IMR-90 (cell line): ENCODE measurements at regions not wholly inside any gene's neighbourhood (a gene's known extent, or its start where the extent isn't known, plus 50 kb on each side); places are given as distances from the start of the nearest gene placed in this dataset.

Experiments used
- ATAC-seq: fragments of 200-7000 bp; cut with Tn5 transposase; 2 replicates; pipeline ENCODE4 v1.9.1; 2020; ENCODE audit warnings: low read depth, mild to moderate bottlenecking, moderate library complexity
- BruUV-seq: library from RNA; stranded (reverse); fragments of 400-500 nt; replicated peaks from 2 replicates; lab custom pipeline; 2021; lab: Mats Ljungman, UMichigan
- CTCF ChIA-PET: fragments of 300-600 bp; formaldehyde crosslinking; extraction: SDS; loops from one replicate; lab custom pipeline; 2021; ENCODE audit warnings: antibody characterized with exemption; lab: Yijun Ruan, JAX
- POLR2A ChIA-PET: fragments of 300-600 bp; sonication (Branson Sonifier 250); formaldehyde crosslinking; loops from one replicate; lab custom pipeline; 2022; ENCODE audit warnings: antibody characterized with exemption; ENCODE audit not compliant: unreplicated experiment; lab: Charles Lee
- DNase-seq: peaks from one replicate; pipeline ENCODE4 v3.0.0; 2013
- H2AFZ ChIP-seq: replicated peaks from 2 replicates; pipeline ENCODE3; 2013; ENCODE audit warnings: low read length, mild to moderate bottlenecking; ENCODE audit not compliant: poor library complexity
- H2AK5ac ChIP-seq: 2 replicates; pipeline ENCODE4 v1.6.1; 2013; ENCODE audit warnings: low read depth, low read length, inconsistent platforms
- H2AK9ac ChIP-seq: replicated peaks from 2 replicates; pipeline ENCODE3; 2013; ENCODE audit warnings: mild to moderate bottlenecking, low read depth, low read length, moderate library complexity; ENCODE audit not compliant: poor library complexity
- H2BK120ac ChIP-seq: 2 replicates; pipeline ENCODE4 v1.6.1; 2013; ENCODE audit warnings: low read depth, low read length, inconsistent platforms
- H2BK15ac ChIP-seq: 3 replicates; pipeline ENCODE4 v1.6.1; 2013; ENCODE audit warnings: low read depth, low read length, inconsistent platforms
- H2BK20ac ChIP-seq: 2 replicates; pipeline ENCODE4 v1.6.1; 2013; ENCODE audit warnings: low read depth, mild to moderate bottlenecking, inconsistent platforms, low read length, moderate library complexity
- H2BK5ac ChIP-seq: 2 replicates; pipeline ENCODE4 v1.6.1; 2013; ENCODE audit warnings: mild to moderate bottlenecking, low read depth, low read length, inconsistent platforms; ENCODE audit not compliant: poor library complexity, severe bottlenecking
- H3K14ac ChIP-seq: replicated peaks from 2 replicates; pipeline ENCODE4 v1.6.1; 2013; ENCODE audit warnings: low read depth, low read length, inconsistent platforms
- H3K18ac ChIP-seq: 2 replicates; pipeline ENCODE4 v1.6.1; 2013; ENCODE audit warnings: low read depth, low read length, control low read depth
- H3K23ac ChIP-seq: 2 replicates; pipeline ENCODE4 v1.6.1; 2013; ENCODE audit warnings: low read depth, low read length, inconsistent platforms
- H3K27ac ChIP-seq: 2 replicates; pipeline ENCODE4 v1.5.1; 2013; ENCODE audit warnings: mild to moderate bottlenecking, control low read depth, low read length; ENCODE audit not compliant: insufficient read depth
- H3K27me3 ChIP-seq: 2 replicates; pipeline ENCODE4 v1.6.1; 2013; ENCODE audit warnings: low read length; ENCODE audit not compliant: control insufficient read depth, insufficient read depth
- H3K36me3 ChIP-seq: 2 replicates; pipeline ENCODE4 v1.6.1; 2013; ENCODE audit warnings: low read length, mixed read lengths; ENCODE audit not compliant: control insufficient read depth, insufficient read depth
- H3K4ac ChIP-seq: 2 replicates; pipeline ENCODE4 v1.6.1; 2013; ENCODE audit warnings: low read depth, low read length, inconsistent platforms
- H3K4me1 ChIP-seq: 2 replicates; pipeline ENCODE4 v1.6.1; 2013; ENCODE audit warnings: low read length, mixed read lengths; ENCODE audit not compliant: control insufficient read depth, insufficient read depth
- H3K4me2 ChIP-seq: 2 replicates; pipeline ENCODE4 v1.6.1; 2013; ENCODE audit warnings: low read depth, mild to moderate bottlenecking, control low read depth, low read length, moderate library complexity
- H3K4me3 ChIP-seq: 2 replicates; pipeline ENCODE4 v1.5.1; 2013; ENCODE audit warnings: low read depth, mild to moderate bottlenecking, control low read depth, low read length, moderate library complexity; ENCODE audit not compliant: insufficient read depth
- H3K56ac ChIP-seq: 2 replicates; pipeline ENCODE4 v1.6.1; 2013; ENCODE audit warnings: low read length, inconsistent platforms; ENCODE audit not compliant: insufficient read depth; ENCODE audit errors: extremely low read depth
- H3K79me1 ChIP-seq, 2 experiments: 2 replicates each; pipeline ENCODE4 v1.6.1; 2013; ENCODE audit warnings: low read length in 2 of 2, inconsistent platforms in 1 of 2, low read depth in 1 of 2
- H3K9ac ChIP-seq: 2 replicates; pipeline ENCODE4 v1.6.1; 2013; ENCODE audit warnings: low read depth, low read length, control low read depth
- H3K9me1 ChIP-seq: 2 replicates; pipeline ENCODE4 v1.6.1; 2013; ENCODE audit warnings: low read length, inconsistent platforms; ENCODE audit not compliant: insufficient read depth
- H3K9me3 ChIP-seq: 2 replicates; pipeline ENCODE4 v1.6.1; 2013; ENCODE audit warnings: low read length; ENCODE audit not compliant: control insufficient read depth, insufficient read depth
- H4K20me1 ChIP-seq: 2 replicates; pipeline ENCODE4 v1.6.1; 2013; ENCODE audit warnings: low read length, inconsistent platforms; ENCODE audit not compliant: insufficient read depth
- H4K5ac ChIP-seq: 2 replicates; pipeline ENCODE4 v1.6.1; 2013; ENCODE audit warnings: mild to moderate bottlenecking, low read depth, low read length, control low read depth
- H4K8ac ChIP-seq, 2 experiments: 2 replicates each; pipeline ENCODE4 v1.6.1; 2013; ENCODE audit warnings: low read depth in 2 of 2, low read length in 2 of 2, control low read depth in 1 of 2, inconsistent platforms in 1 of 2
- H4K91ac ChIP-seq: 2 replicates; pipeline ENCODE4 v1.6.1; 2013; ENCODE audit warnings: low read depth, low read length, inconsistent platforms; ENCODE audit not compliant: insufficient read depth
- BHLHE40 ChIP-seq: fragments of 150-350 bp; IDR thresholded peaks from 2 replicates; pipeline ENCODE4 v1.6.1; 2016; ENCODE audit warnings: mild to moderate bottlenecking, low read depth, low read length
- CEBPB ChIP-seq: IDR thresholded peaks from 2 replicates; pipeline ENCODE4 v1.6.1; 2012; ENCODE audit warnings: low read depth, low read length, improper control_type of control experiment
- CHD1 ChIP-seq: IDR thresholded peaks from 2 replicates; pipeline ENCODE4 v1.6.1; 2012; ENCODE audit warnings: low read depth, low read length, improper control_type of control experiment
- MAZ ChIP-seq: IDR thresholded peaks from 2 replicates; pipeline ENCODE4 v1.6.1; 2012; ENCODE audit warnings: low read depth, mild to moderate bottlenecking, low read length, improper control_type of control experiment, moderate library complexity, borderline replicate concordance
- MXI1 ChIP-seq: IDR thresholded peaks from 2 replicates; pipeline ENCODE4 v1.6.1; 2012; ENCODE audit warnings: low read depth, mild to moderate bottlenecking, low read length, moderate library complexity, borderline replicate concordance
- NFE2L2 ChIP-seq: fragments of 150-350 bp; IDR thresholded peaks from 2 replicates; pipeline ENCODE4 v1.6.1; 2016; ENCODE audit warnings: low read depth, mild to moderate bottlenecking, low read length
- POLR2A ChIP-seq: IDR thresholded peaks from 2 replicates; pipeline ENCODE4 v1.6.1; 2012; ENCODE audit warnings: mild to moderate bottlenecking, low read depth, low read length
- RAD21 ChIP-seq: IDR thresholded peaks from 2 replicates; pipeline ENCODE4 v1.6.1; 2012; ENCODE audit warnings: low read length, improper control_type of control experiment
- RCOR1 ChIP-seq: IDR thresholded peaks from 2 replicates; pipeline ENCODE4 v1.6.1; 2012; ENCODE audit warnings: mild to moderate bottlenecking, low read length, improper control_type of control experiment; ENCODE audit not compliant: insufficient replicate concordance
- RFX5 ChIP-seq: IDR thresholded peaks from 2 replicates; pipeline ENCODE4 v1.8.0; 2012; ENCODE audit warnings: low read depth, mild to moderate bottlenecking, low read length, moderate library complexity
- SMC3 ChIP-seq: fragments of 150-350 bp; IDR thresholded peaks from 2 replicates; pipeline ENCODE4 v1.6.1; 2016; ENCODE audit warnings: low read depth, mild to moderate bottlenecking, antibody characterized with exemption, low read length, moderate library complexity
- USF2 ChIP-seq: fragments of 150-350 bp; IDR thresholded peaks from 2 replicates; pipeline ENCODE4 v1.6.1; 2017; ENCODE audit warnings: mild to moderate bottlenecking, antibody characterized with exemption, low read length, low read depth
- whole genome bisulfite sequencing, 2 experiments: methylation state at CpG; one replicate each; pipeline versions ENCODE4 v1.1.5 to v1.1.7; 2013; ENCODE audit warnings: missing lambda C conversion rate in 2 of 2; ENCODE audit not compliant: insufficient read length in 1 of 2; ENCODE audit errors: extremely low coverage in 2 of 2; 5-methylcytosine and 5-hydroxymethylcytosine counted together
- dilution Hi-C: fragments of 300-500 bp; cut with HindIII; formaldehyde crosslinking; loops from one replicate; pipeline ENCODE4 v1.14.3; 2018; ENCODE audit warnings: low sequenced_read_pairs; ENCODE audit not compliant: unreplicated experiment
- in situ Hi-C: fragments of 300-500 bp; cut with MboI; formaldehyde crosslinking; loops from 3 replicates; pipeline ENCODE4 v1.14.3; 2019; ENCODE audit warnings: low sequenced_read_pairs, inconsistent platforms, mixed read lengths
- intact Hi-C: fragments of 100-400 bp; cut with micrococcal nuclease; formaldehyde crosslinking; loops from 2 replicates; pipeline ENCODE4 v1.10.0; 2022
- TF ChIP-seq, protein P1 (sequence below): conservative IDR thresholded peaks from 2 replicates; pipeline ENCODE4 v1.5.1; 2012; ENCODE audit warnings: mild to moderate bottlenecking, low read depth, low read length, improper control_type of control experiment

DNA sequence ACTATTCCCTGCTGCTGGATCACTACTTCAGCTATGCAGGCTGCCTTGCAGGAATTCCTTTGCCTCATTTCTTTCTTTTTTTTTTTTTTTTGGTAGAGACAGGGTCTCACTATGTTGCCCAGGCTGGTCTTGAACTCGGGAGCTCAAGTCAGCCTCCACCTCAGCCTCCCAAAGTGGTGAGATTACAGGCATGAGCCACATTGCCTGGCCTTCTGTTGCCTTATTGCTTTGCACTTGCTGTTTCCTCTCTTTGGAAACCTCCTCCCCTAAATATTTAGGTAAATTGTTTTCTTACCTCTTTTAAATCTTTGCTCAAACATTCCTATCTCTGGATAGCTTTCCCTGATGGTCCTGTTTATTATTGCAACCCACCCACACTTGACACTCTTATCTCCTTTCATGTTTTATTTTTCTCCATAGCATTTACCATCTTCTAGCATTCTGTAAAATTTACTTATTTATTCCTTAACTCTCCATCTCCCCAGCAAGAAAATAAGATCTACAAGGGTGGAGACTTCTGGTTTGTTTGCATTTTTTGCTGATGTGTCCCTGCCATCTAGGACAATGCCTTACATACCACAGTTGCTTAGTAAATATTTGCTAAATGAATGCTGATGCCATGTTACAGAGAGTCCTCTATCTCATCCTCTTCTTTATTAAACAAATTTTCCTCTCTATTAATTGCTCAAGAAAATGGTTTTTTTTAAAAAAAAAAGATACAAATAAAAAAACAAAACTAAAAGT lies 134.8 kb downstream of the P2RY1 start:
- in situ Hi-C loops, result no loop called here
- Histone ChIP-seq H2AK5ac (no peak overlapping the region), H3K18ac (no peak overlapping the region), H2BK5ac (no peak overlapping the region), H2AFZ (no peak overlapping the region), H3K4me3 (no peak overlapping the region), H3K4me2 (no peak overlapping the region), H3K27ac (no peak overlapping the region), H3K9ac (no peak overlapping the region), H3K27me3 (no peaks in the 10 kb centered on the region), H3K56ac (no peak overlapping the region), H3K4me1 (no peaks in the 10 kb centered on the region), H3K36me3 (no peaks in the 10 kb centered on the region), H3K14ac (no peak overlapping the region), H3K4ac (no peak overlapping the region), H3K79me1 (no peaks in the 10 kb centered on the region), H4K91ac (no peak overlapping the region), H3K23ac (no peak overlapping the region), H4K5ac (no peak overlapping the region), H2AK9ac (no peak overlapping the region), H4K8ac (no peak overlapping the region), H4K20me1 (no peaks in the 10 kb centered on the region), H2BK15ac (no peak overlapping the region), H3K9me1 (no peaks in the 10 kb centered on the region), H2BK20ac (no peak overlapping the region), H2BK120ac (no peak overlapping the region), H3K9me3 (no peaks in the 10 kb centered on the region)
- no peak for ATAC-seq
- dilution Hi-C loops, result no loop called here
- POLR2A ChIA-PET, result no interaction called here
- intact Hi-C loops, result loop anchor here (10.0 kb wide), 1 partner anchor 495 kb away; no protein-coding TSS in a partner anchor
- no CpG with 5 or more reads among the region's 1 CpG for WGBS, 2 experiments
- no TSS peak for BruUV-seq
- no peak for TF ChIP-seq BHLHE40
- no peak for TF ChIP-seq RCOR1
- TF ChIP-seq CEBPB, result no peak
- TF ChIP-seq RFX5, result no peak
- TF ChIP-seq MXI1, result no peak
- TF ChIP-seq, protein P1, sequence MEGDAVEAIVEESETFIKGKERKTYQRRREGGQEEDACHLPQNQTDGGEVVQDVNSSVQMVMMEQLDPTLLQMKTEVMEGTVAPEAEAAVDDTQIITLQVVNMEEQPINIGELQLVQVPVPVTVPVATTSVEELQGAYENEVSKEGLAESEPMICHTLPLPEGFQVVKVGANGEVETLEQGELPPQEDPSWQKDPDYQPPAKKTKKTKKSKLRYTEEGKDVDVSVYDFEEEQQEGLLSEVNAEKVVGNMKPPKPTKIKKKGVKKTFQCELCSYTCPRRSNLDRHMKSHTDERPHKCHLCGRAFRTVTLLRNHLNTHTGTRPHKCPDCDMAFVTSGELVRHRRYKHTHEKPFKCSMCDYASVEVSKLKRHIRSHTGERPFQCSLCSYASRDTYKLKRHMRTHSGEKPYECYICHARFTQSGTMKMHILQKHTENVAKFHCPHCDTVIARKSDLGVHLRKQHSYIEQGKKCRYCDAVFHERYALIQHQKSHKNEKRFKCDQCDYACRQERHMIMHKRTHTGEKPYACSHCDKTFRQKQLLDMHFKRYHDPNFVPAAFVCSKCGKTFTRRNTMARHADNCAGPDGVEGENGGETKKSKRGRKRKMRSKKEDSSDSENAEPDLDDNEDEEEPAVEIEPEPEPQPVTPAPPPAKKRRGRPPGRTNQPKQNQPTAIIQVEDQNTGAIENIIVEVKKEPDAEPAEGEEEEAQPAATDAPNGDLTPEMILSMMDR, result no peak
- TF ChIP-seq MAZ, result no peak
- no peak for TF ChIP-seq SMC3
- TF ChIP-seq NFE2L2, result no peak
- no peak for TF ChIP-seq USF2
- no peak for TF ChIP-seq CHD1
- TF ChIP-seq POLR2A, result no peak
- no peak for TF ChIP-seq RAD21
- DNase-seq, result no peak
- CTCF ChIA-PET, result interaction anchor here (0.6 to 0.7 kb wide), 2 partner anchors 713 to 913 kb away, joined by 3 to 5 read pairs; no protein-coding TSS in a partner anchor
